ENCODE measurements at regions not wholly inside any gene's neighbourhood (a gene's known extent, or its start where the extent isn't known, plus 50 kb on each side); places are given as distances from the start of the nearest gene placed in this dataset.
"Not testable (repeated sequence)": the region's sequence is repeated elsewhere in the genome, so short reads cannot be mapped to it uniquely, and the experiment has no call there.

GRCh38 chr6:102820098-102820497 lies 1426.6 kb downstream of the GRIK2 start:
- FAIRE-seq (no peak), DNase-seq (ENCODE audit: insufficient read length, low spot score) (no peak)
- TF ChIP-seq POLR2A (IDR thresholded peaks at IDR 0.05; ENCODE audit: low read depth, low read length): no peak

- FAIRE-seq: no peak
- no peak for DNase-seq (ENCODE audit: insufficient read length, low spot score)
- TF ChIP-seq POLR2A (IDR thresholded peaks at IDR 0.05; ENCODE audit: low read depth, low read length): no peak
Measured at GRCh38 chr6:102815207-102815606, 1421.7 kb downstream of the GRIK2 start.

- no peak for TF ChIP-seq POLR2A (IDR thresholded peaks at IDR 0.05; ENCODE audit: low read depth, low read length)
- DNase-seq (ENCODE audit: insufficient read length, low spot score) (no peak), FAIRE-seq (no peak)
Measured at GRCh38 chr6:102813489-102814275, 1420.2 kb downstream of the GRIK2 start.

GRCh38 chr6:102812242-102812641 lies 1418.7 kb downstream of the GRIK2 start:
- no peak for FAIRE-seq
- DNase-seq (ENCODE audit: insufficient read length, low spot score): no peak
- TF ChIP-seq POLR2A (IDR thresholded peaks at IDR 0.05; ENCODE audit: low read depth, low read length): no peak

GRCh38 chr6:102808944-102809505 lies 1415.5 kb downstream of the GRIK2 start:
- not testable (repeated sequence) for FAIRE-seq; DNase-seq (ENCODE audit: insufficient read length, low spot score)

GRCh38 chr6:102799051-102799450 lies 1405.5 kb downstream of the GRIK2 start:
- no peak for TF ChIP-seq POLR2A (IDR thresholded peaks at IDR 0.05; ENCODE audit: low read depth, low read length)
- no peak for FAIRE-seq
- DNase-seq (ENCODE audit: insufficient read length, low spot score): no peak

- no peak for DNase-seq (ENCODE audit: insufficient read length, low spot score)
- no peak for TF ChIP-seq POLR2A (IDR thresholded peaks at IDR 0.05; ENCODE audit: low read depth, low read length)
- FAIRE-seq: no peak
Measured at GRCh38 chr6:102798636-102799035, 1405.1 kb downstream of the GRIK2 start.

- DNase-seq (ENCODE audit: insufficient read length, low spot score) (no peak), FAIRE-seq (no peak)
- no peak for TF ChIP-seq POLR2A (IDR thresholded peaks at IDR 0.05; ENCODE audit: low read depth, low read length)
Measured at GRCh38 chr6:102793752-102794151, 1400.2 kb downstream of the GRIK2 start.

- FAIRE-seq: no peak
- no peak for DNase-seq (ENCODE audit: insufficient read length, low spot score)
- TF ChIP-seq POLR2A (IDR thresholded peaks at IDR 0.05; ENCODE audit: low read depth, low read length): no peak
Measured at GRCh38 chr6:102774326-102774725, 1380.8 kb downstream of the GRIK2 start.

- DNase-seq (ENCODE audit: insufficient read length, low spot score) (no peak), FAIRE-seq (no peak)
- no peak for TF ChIP-seq POLR2A (IDR thresholded peaks at IDR 0.05; ENCODE audit: low read depth, low read length)
Measured at GRCh38 chr6:102773636-102774035, 1380.1 kb downstream of the GRIK2 start.

- TF ChIP-seq POLR2A (IDR thresholded peaks at IDR 0.05; ENCODE audit: low read depth, low read length): no peak
- no peak for DNase-seq (ENCODE audit: insufficient read length, low spot score)
- no peak for FAIRE-seq
Measured at GRCh38 chr6:102766963-102767362, 1373.5 kb downstream of the GRIK2 start.

GRCh38 chr6:102764317-102764716 lies 1370.8 kb downstream of the GRIK2 start:
- no peak for TF ChIP-seq POLR2A (IDR thresholded peaks at IDR 0.05; ENCODE audit: low read depth, low read length)
- FAIRE-seq (no peak), DNase-seq (ENCODE audit: insufficient read length, low spot score) (no peak)

- TF ChIP-seq POLR2A (IDR thresholded peaks at IDR 0.05; ENCODE audit: low read depth, low read length): no peak
- no peak for FAIRE-seq
Measured at GRCh38 chr6:102763891-102764290, 1370.4 kb downstream of the GRIK2 start.

GRCh38 chr6:102761872-102762271 lies 1368.4 kb downstream of the GRIK2 start:
- DNase-seq (ENCODE audit: insufficient read length, low spot score) (no peak), FAIRE-seq (no peak)
- no peak for TF ChIP-seq POLR2A (IDR thresholded peaks at IDR 0.05; ENCODE audit: low read depth, low read length)

More at GRCh38 chr6:102763891-102764290, 1370.4 kb downstream of the GRIK2 start:
- DNase-seq (ENCODE audit: insufficient read length, low spot score): no peak

GRCh38 chr6:102759415-102759814 lies 1365.9 kb downstream of the GRIK2 start:
- TF ChIP-seq POLR2A (IDR thresholded peaks at IDR 0.05; ENCODE audit: low read depth, low read length): no peak
- DNase-seq (ENCODE audit: insufficient read length, low spot score) (no peak), FAIRE-seq (no peak)

- DNase-seq (ENCODE audit: insufficient read length, low spot score); FAIRE-seq: not testable (repeated sequence)
Measured at GRCh38 chr6:102758536-102758935, 1365.0 kb downstream of the GRIK2 start.
